Retina (tissue), 1 donor: ENCODE measurements at regions not wholly inside any gene's neighbourhood (a gene's known extent, or its start where the extent isn't known, plus 50 kb on each side); places are given as distances from the start of the nearest gene placed in this dataset.
A peak's percentile ranks its signal among the peaks of the same experiment; 100 is the strongest.

Experiments used
- DNase-seq: peaks from one replicate; pipeline ENCODE4 v3.0.0-alpha.2; 2016

DNA sequence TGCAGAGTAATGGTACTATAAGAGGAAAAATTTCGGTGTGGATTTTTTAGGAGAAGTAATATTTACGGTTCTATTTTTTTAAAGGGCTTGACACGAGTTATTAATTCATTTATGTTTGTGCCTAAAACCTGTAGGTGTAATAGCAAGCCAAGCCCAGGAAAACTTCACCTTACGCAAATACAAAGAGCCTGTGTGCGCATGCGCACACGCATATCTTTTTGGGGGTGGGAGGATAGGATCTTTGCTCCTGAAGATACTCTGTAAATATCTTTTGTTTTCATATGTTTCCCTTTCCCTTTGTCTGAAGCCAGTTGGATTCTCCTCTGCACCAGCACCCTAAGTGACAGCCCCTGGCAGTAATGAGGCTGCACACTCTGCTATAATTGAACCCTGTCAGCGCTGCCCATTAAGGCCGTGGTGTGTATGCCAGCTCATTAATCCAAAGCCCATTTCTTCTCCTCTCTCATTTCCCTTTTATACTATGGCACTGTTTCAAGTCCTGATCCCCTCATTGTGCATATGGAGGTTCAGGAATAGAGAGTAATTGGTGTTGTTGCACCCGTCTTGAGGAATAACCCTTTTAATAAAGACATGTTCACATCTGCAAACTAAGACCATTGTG, 327.2 kb upstream of the E2F7 start:
- peak; percentile 74 for DNase-seq

DNA sequence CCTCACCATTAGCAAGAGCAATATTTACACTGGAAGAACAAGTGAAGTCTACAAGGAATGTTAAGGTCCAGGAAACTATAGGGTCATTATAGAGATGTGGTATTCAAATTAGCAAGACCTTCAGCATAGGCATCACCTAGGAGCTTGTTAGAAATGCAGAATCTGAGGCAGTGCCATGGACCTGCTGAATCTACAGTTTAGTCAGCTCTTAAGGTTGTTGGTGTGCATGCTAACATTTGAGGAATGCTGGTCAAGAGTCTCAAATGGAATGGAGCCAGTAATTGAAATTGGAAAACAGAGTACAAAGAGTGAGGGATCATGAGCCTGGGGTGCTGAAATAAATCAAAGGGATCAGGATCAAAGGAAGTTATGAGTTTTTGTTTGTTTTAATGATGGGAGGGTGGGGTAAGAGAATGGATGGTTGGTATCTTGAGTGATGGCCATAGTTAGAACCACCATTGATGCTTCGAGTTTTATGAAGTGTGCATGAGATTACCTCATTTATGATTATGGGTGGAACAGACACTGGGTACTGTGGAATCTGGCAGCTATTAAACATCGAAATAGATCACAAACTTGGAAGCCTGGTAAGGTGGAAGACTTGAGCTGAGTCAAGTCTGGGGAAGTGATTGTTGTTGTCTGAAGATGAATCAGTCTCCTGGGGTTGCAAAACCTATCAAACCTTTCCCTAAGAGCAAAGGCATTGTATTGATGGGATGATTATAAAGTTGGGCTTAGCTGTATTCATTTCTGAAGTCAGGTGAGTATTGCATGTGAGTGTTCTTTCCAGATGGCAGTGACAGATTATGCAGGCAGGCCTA, 323.3 kb upstream of the E2F7 start:
- no peak for DNase-seq

DNA sequence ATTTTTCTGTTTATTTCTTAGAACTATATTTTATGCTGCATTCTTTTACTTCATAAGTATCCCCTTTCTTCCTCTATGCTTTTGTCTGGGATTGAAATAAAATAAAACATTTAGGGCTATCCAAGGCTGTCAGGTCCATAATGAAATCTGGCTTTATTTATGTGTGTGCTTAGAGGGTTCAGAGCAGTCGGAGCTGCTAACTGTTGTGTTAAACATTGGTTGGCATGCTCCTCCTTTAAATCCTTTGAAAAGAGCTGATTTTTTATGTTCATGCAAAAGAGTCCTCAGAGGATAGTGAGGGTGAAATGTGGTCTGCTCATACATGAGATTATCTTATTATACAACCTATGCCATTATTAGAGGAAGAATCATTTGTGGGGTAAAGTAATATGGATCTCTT, 322.3 kb upstream of the E2F7 start:
- DNase-seq = no peak

DNA sequence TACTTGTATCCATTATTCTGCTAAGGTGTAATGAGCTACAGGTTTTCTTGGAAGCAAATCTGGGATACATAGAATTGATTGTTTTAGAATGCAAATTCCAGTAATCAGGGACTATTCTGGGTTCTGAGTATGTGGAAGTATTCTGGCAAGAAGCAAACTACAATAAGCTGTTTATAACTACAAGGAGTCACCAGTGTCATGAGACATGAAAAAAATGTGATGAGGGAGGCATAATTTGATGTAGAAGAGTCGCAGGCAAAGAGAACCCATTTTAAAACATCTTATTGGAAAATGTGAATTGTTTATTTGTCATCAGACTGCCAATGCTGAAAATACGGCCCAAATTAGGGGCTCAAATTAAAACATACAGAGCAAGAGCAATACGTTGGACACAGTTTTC, 321.8 kb upstream of the E2F7 start:
- no peak for DNase-seq

DNA sequence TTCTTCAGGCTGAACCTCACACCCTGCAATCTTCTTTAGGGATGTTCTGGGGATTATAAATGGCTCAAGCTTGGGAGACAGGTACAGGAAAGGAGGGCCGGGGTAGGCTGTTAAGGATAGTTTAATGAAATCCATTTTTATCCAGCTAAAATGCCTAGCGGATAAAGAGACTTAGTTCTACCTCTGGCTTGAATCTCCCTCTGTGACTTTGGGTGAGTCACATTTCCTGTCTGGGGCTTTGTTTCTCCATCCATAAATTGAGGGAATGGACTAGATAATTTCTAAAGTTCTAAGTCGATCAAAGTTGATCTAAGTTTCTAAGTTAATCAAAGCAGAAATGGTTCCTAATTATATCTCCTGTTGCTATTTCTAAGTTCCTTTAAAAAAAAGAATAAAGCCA, 319.6 kb upstream of the E2F7 start:
- DNase-seq = no peak

DNA sequence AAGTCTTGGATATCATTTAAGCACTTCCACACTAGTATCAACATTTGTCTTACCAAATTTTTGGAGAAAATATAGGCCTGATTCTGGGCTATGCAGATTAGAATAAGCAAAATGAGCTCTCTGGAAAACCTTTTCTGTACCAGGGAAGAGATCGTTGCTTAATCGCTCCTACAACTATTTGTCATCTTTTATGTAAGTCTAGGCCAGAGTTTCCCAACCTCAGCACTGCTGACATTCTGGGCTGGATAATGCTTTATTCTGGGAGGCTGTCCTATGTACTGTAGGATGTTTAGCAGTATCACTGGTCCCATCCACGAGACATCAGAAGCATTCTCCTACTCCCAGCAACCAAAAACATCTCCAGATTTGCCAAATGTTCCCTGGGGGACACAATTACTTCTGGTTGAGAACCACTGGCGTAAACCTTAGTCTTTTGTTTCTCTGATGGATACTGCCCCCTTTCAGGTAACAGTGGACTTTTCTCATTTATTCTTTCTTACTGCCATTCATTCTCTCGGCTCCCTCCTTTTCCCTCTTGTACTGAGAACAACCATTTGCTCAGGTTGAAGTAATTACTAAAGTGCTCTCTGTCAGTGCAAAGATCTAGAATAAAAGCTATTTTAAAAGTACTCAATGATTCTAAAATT, 316.9 kb upstream of the E2F7 start:
- DNase-seq = no peak

DNA sequence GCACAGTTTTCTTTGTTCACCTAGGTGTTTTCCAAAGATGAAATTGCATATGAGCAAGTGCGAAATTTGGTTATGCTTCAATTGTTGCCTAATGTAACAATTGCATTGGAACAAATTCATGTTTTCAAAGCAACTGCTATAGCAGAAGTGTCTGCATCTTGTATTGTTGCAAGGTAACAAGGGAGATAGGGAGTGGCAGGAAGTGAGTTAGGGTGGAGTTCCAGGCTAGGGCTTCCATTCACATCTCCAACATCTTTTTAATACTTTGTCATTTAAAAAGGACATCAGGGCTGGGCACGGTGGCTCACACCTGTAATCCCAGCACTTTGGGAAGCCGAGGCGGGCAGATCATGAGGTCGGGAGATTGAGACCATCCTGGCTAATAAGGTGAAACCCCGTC, 312.3 kb upstream of the E2F7 start:
- no peak for DNase-seq

DNA sequence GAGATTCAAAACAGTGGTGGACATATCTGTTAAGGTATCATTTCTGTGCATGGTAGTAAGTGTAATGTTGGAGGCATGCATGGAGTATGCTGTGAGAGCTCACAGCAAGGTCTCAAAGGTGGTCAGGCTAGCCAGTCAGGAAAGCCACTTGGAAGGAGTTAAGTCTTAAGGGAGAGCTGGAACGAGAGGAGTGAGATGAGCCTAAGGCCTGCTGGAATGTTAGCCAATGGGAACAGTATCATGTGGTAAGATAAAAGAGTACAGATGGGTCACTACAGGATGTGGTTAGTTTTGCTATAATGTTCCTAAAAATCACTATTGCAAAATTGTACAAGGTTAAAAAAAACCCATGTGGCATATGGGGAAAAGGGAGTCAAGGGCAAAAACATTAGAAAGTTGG, 311.7 kb upstream of the E2F7 start:
- DNase-seq = no peak

DNA sequence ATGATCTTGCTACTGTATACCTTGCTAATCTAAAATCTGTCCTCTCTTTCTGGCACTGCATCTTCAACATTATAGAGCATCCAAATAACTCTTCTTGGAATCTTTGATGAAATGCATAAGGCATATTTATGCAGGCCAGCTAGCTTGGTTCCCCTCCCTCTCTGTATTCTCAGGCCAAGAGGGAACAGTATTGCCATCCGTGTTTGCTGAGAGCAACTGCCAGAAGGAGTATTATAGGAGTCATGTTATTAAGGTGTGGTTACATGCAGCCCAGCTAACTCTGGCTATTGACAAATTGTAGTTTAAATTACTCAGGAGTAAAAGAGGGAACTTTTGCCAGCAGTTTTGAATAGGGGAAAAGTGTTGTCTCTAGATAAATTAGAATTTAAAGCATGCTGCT, 309.3 kb upstream of the E2F7 start:
- DNase-seq = no peak

DNA sequence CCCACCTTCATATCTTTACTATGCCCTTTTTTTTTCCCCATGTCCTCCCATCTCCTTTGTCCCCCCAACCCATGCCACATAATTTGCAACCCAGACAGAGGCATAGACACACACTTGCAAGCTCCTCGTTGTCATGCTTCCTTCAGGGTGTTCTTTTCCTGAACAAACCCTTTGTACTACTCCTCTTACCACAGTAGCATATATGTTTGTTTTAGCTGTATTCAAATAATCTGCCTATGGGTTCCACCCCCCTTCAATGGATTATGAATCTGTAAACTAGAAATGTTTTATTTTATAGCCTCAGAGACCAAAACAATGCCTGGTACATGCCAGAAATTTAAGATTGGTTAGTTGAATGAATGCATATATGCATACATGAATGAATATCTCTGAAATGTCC, 307.1 kb upstream of the E2F7 start:
- DNase-seq = no peak

DNA sequence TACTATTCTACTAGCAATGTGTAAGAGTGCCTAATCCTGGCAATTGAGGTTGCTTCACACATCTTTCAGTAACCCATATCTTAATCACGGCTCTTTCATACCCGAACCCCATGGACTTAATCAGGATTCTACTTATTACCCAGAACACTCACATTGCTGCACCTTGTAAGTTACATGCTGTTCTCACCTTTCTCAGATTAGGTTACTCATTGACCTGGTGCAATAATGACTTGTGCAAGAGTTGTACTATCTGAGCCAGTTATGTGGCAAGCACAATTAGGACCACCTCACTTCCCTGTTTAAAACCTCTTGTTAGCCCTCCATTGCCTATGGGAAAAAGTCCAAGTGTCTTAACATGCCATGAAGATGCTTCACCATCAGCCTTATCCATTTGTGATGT, 306.7 kb upstream of the E2F7 start:
- DNase-seq = no peak

DNA sequence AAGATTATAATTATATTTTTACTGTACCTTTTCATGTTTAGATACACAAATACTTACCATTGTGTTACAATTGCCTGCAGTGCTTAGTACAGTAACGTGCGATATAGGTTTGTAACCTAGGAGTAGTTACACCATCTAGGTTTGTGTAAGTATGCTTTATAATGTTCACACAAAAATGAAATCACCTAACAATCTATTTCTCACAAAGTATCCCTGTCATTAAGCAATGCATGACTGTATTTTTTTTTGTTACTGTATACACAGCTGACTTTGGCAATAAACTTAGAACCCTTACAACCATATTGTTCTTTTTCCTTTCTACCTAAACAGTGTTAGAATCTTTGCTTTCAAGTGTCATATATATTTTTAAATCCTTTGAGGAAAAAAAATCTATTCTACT, 303.0 kb upstream of the E2F7 start:
- no peak for DNase-seq

DNA sequence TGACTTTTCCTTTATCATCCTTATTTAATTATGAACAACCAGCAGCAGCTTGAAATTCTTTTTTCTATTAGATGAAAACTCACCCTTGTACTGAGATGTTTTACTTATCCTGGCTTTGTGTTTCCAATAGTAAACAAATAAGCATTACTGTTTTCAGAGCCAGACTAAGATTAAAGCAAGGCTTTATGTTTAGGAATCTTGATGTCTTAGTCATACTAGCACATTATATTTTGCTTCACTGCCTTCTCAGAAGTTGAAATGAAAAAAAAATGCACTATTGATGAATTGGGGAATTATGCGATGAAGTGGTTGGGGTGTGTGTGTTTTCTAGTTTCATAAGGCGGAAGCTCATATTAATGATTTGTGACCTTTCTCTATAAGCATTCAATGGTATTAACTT, 301.2 kb upstream of the E2F7 start:
- no peak for DNase-seq

DNA sequence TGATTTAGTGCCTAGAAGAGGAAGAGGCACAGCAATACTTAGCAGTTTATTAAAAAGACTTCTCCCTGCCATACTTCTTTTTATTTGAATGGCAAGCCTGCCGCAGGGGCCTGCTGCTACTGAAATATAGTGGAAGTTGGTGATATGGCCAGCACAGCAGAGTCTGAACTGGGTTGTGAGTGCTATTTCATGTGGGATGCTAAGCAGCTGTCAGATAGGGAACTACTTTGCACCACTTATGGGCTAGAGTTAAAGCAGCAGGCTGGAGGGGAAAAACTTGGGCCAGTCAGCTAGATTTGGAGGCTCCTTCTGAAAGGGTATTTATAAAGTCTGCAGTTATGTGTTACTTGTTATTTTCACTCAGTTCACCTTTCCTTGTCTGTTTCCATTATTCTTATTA, 299.0 kb upstream of the E2F7 start:
- no peak for DNase-seq

DNA sequence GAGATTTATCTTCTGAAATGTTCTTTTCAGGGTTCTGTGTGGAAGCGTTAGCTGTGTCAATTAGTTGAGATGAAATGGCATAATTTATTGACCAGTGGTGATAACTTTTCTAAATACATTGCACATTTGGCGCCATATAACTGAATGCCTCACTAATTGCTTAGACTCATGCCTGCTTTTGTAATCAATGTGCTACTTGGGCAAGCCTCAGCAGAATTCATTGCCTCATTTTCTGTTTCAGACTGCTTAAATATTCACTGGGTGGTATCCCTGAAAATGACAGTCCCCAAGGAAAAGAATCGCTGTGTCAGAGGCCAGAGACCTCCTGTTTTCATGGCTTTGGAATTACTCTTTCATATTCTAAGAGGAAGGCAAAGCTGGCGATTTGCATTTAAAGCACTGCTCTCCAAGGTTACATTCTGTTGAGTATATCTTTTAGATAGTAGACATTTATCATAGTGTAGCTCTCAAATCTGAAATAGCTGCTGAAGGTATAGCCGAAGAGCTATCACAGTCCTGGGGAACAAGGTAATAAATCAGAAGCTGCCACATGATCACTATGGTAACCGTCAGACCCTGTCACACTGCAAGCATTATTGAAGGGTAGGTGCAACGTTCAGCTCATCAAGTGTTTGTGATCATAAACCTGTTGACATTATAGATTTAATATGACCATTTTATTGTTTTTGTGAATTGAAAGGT, 297.3 kb upstream of the E2F7 start:
- no peak for DNase-seq

DNA sequence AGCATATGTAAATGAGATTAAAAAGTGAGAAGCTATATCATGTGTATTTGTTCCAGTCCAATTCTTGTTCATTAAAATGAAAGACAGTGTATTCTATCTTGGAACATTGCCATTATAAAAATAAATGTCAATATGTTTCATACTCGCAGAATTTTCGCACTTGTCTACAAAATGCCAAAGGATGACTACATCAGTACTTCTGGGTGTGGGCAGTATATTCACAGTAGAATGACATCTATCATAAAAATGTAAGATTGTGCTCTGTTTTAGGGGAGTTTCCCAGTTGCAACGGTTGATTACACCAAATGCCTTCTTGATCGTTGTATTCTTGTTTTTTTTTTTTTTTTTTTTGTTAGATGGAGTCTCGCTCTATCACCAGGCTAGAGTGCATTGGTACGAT, 292.3 kb upstream of the E2F7 start:
- no peak for DNase-seq

DNA sequence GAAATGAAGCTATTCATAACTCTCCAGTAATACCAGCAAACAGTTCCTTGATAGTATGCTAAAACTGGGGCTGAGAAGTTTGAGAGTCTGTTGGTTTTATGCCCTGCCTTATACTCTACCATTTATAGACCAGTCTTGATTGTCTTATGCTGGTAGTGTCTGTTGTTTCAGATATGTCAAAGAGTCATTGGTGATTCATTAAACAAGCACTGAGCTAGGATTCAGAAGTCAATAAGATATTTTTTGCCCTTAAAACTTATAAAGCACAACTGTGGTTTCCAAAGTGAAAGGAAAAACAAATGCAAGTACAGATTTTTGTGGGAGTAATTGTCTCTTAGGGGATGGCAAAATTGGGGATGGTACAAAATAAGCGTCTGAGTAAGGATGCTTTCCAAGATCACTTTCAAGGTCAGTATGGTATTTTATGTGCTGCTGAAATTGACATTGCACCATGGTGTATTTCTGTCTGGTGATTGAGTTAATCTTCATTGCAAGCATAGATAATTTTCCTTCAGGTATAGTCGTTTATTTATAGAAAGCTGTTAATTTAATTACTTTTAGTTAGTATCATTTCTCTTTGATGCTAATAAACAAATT, 289.5 kb upstream of the E2F7 start:
- no peak for DNase-seq

DNA sequence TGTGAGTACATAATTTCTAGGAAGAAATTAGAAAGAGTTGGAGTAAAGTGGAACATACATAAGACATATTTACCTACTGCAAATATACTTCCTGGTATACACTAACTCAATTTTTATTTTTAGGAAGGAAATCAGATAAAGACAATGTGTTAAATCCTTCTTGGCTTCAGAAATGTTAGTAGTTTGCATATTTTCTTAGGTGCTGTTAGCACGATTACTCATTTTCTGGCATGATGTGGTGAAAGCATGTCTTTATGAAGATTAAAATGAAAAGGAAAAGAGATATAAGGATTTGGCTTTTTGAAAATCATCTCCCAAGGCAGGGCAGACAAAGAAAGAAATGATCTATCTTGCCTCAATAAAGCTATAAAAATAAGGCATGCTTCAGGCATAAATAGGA, 287.6 kb upstream of the E2F7 start:
- DNase-seq = no peak

DNA sequence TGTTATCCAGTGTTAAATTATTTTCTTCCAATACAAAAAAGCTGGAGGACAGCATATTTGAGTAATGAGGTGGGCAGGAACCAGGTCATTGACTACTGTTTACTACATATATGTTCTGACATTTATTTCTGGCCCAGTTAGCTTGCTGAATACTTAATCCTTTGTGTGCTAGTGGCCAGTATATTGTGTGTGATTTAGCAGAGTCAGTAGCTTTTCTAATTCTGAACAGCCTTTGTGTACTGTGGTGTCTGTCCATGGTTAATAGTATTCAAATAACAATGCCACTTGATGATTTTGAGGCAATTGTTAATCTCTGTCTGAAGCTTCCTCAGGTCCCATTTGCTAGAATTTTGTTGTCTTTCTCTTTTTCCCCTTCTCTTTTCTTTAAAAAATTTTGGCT, 286.5 kb upstream of the E2F7 start:
- no peak for DNase-seq

DNA sequence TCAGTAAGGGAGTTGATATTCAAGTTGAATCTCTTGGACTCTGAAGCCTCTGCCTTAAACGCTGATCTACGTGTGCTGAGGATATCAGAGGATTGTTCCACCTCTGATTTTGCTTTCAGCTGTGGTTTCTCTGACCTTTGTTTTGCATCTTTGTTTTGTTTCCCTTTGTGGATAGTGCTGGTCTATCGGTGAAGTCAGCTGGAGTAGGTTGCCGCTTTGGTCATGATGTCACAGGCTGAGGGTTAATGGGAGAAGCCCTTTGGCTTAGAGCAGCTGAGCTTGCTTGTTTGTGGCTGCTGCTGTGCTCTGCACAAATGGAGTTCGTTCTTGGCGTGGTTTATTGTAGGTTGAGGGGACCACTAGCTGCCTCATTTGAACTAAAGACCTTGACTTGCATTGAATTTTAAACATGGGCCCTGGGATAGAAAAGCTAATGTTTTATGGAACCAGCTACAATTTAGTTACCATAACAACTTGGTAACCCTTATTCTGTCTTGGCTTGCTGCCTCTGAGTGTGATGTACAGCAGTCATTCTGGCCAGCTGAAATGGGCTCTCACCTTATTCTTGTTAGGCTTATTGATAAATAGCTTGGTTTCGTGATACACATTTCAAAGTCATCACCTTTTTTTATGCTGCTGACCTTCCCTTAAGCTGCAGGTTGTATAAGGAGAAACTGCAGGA, 284.5 kb upstream of the E2F7 start:
- DNase-seq = no peak

DNA sequence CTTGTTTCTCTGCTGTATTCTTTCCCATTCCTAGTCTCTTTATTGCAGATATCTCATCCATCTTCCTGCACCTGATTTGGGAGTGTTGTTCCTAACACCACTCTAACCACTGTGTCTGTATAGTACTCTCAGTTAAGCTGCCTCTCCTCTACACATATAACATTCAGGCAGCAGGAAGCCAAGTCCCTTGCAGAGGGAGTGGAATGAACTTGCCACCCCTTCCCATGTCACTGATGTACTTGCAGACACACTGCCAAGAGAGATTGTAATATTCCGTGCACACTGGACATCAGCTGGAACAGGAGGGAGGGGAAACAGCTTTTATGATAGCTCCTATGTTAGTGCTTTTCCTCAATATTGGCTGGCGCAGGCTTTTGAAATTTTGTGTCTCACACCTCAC, 281.6 kb upstream of the E2F7 start:
- DNase-seq = no peak

DNA sequence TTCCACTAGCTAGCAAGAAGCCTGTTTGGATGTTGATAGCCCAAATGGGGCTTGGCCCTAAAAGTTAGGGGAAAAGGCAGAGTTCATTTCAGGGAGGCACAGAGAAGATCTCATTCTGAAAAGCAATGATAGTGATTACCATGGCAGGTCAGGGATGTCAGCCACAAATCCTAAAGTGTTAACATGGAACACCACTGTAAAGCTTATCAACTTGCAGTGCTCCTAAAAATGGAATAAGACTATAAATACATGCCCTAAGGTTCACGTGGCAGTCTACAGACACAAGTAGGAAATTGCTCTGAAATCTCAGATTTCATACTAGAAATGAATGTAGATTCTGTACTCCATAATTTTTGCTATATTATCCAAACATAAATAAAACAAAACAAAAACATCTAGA, 280.0 kb upstream of the E2F7 start:
- DNase-seq = no peak

DNA sequence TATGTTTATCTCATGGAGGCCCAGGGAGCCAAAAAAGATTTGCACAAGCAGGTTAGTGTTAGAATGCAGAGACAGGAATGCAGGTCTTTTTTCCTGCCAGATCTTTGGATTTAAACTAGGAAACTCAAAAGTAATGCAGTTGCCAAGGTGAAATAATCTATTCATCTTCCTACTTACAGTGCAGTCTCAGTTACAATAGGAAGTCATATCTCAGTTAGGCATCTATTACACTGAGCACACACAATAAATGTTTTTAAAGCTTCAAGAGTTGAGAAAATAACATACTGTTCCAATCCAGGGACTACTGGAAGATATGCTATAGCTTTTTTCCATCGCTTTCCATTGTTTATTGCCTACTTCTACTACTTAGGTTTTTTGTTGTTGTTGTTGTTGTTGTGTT, 279.3 kb upstream of the E2F7 start:
- no peak for DNase-seq
